ENCODE measurements at regions not wholly inside any gene's neighbourhood (a gene's known extent, or its start where the extent isn't known, plus 50 kb on each side); places are given as distances from the start of the nearest gene placed in this dataset.

- no peak overlapping the region for H3K4me2 ChIP-seq (ENCODE audit: low read length)
- no peaks in the 10 kb centered on the region for H3K36me3 ChIP-seq (ENCODE audit: control insufficient read depth, insufficient read depth, low read length)
- H3K9ac ChIP-seq: no peak overlapping the region
- H3K79me2 ChIP-seq: no peaks in the 10 kb centered on the region
- H2AFZ ChIP-seq: no peak overlapping the region
- H3K27me3 ChIP-seq (ENCODE audit: control insufficient read depth, insufficient read depth, low read length): no peaks in the 10 kb centered on the region
- no peak overlapping the region for H3K4me3 ChIP-seq (ENCODE audit: low read depth, low read length)
- H3K9me3 ChIP-seq (ENCODE audit: control insufficient read depth, low read length): no peaks in the 10 kb centered on the region
- no peaks in the 10 kb centered on the region for H3K4me1 ChIP-seq
- H3K27ac ChIP-seq: no peak overlapping the region
- TF ChIP-seq CTCF (IDR thresholded peaks at IDR 0.05): no peak
Observed at GRCh38 chr21:20523191-20523590, 475.0 kb upstream of the NCAM2 start.

DNA sequence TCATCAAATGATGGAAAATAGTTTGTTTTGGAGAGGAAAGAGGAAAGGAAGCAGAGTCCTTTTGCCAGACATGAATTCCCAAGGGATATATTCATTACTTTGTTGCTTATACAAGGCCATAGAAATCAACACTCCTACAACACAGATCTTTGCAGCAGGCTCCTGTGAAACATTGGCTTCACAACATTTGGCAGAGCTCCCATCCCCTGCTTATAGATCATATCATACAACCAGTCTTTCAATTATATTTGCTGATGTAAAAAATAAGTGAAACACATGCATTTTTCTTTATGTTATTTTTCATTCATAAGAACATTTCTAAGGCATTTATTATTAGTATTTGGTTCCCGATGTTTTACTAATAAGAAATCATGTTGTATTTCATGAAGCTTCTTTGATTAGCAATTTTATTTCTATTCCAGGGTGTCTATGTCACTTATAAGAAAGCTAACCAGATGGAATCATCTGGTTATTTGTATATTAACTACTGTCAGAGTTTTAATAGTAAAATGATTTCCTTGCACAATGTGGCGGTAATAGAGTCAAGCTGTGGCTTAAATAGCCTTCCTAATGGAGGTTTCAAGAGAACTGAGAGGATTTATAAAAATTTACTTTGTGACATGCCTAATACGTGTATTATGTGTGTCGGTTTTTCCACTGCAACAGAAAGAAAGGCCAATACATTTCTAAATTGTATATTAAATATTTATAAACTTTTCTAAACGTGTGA lies 470.3 kb upstream of the NCAM2 start:
- H3K4me1 ChIP-seq: no peaks in the 10 kb centered on the region
- no peaks in the 10 kb centered on the region for H3K27me3 ChIP-seq (ENCODE audit: control insufficient read depth, insufficient read depth, low read length)
- no peaks in the 10 kb centered on the region for H3K79me2 ChIP-seq
- no peaks in the 10 kb centered on the region for H3K36me3 ChIP-seq (ENCODE audit: control insufficient read depth, insufficient read depth, low read length)
- no peak overlapping the region for H2AFZ ChIP-seq
- no peak for TF ChIP-seq CTCF (IDR thresholded peaks at IDR 0.05)
- no peak overlapping the region for H3K4me3 ChIP-seq (ENCODE audit: low read depth, low read length)
- H3K9me3 ChIP-seq (ENCODE audit: control insufficient read depth, low read length): no peaks in the 10 kb centered on the region
- no peak overlapping the region for H3K4me2 ChIP-seq (ENCODE audit: low read length)
- no peak overlapping the region for H3K9ac ChIP-seq
- H3K27ac ChIP-seq: no peak overlapping the region

DNA sequence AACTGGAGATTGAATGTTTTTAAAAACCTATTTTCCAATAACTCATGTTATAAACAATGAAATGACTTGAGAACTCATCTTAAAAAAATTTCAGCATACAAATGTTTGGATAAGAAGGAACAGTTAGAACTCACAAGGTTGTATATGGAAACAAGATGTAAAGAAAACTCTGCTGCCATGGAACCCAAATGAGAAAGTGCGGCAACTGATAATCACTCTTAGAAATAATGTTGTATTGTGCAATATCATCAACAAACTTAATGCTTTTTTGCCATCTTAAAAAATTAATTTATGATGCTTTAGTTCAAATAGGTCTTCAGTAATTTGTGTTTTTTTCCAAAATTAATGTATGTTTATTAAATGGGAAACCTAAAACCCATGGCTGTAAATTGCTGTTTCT lies 461.1 kb upstream of the NCAM2 start:
- Histone ChIP-seq H3K27me3 (ENCODE audit: control insufficient read depth, insufficient read depth, low read length) (no peaks in the 10 kb centered on the region), H3K9ac (no peak overlapping the region), H3K4me3 (ENCODE audit: low read depth, low read length) (no peak overlapping the region), H2AFZ (no peak overlapping the region), H3K36me3 (ENCODE audit: control insufficient read depth, insufficient read depth, low read length) (no peaks in the 10 kb centered on the region), H3K27ac (no peak overlapping the region), H3K4me2 (ENCODE audit: low read length) (no peak overlapping the region), H3K9me3 (ENCODE audit: control insufficient read depth, low read length) (no peaks in the 10 kb centered on the region), H3K4me1 (no peaks in the 10 kb centered on the region), H3K79me2 (no peaks in the 10 kb centered on the region)
- TF ChIP-seq CTCF (IDR thresholded peaks at IDR 0.05): no peak

- no peak for TF ChIP-seq CTCF (IDR thresholded peaks at IDR 0.05)
- no peak overlapping the region for H2AFZ ChIP-seq
- no peak overlapping the region for H3K4me3 ChIP-seq (ENCODE audit: low read depth, low read length)
- no peak overlapping the region for H3K27ac ChIP-seq
- H3K36me3 ChIP-seq (ENCODE audit: control insufficient read depth, insufficient read depth, low read length): no peaks in the 10 kb centered on the region
- H3K9ac ChIP-seq: no peak overlapping the region
- no peak overlapping the region for H3K4me2 ChIP-seq (ENCODE audit: low read length)
- no peaks in the 10 kb centered on the region for H3K27me3 ChIP-seq (ENCODE audit: control insufficient read depth, insufficient read depth, low read length)
- no peaks in the 10 kb centered on the region for H3K9me3 ChIP-seq (ENCODE audit: control insufficient read depth, low read length)
- no peaks in the 10 kb centered on the region for H3K79me2 ChIP-seq
- no peaks in the 10 kb centered on the region for H3K4me1 ChIP-seq
Observed at GRCh38 chr21:20538039-20538658, 460.1 kb upstream of the NCAM2 start.

- TF ChIP-seq CTCF (IDR thresholded peaks at IDR 0.05): no peak
- no peak overlapping the region for H3K9ac ChIP-seq
- H3K79me2 ChIP-seq: no peaks in the 10 kb centered on the region
- no peaks in the 10 kb centered on the region for H3K4me1 ChIP-seq
- no peak overlapping the region for H3K4me3 ChIP-seq (ENCODE audit: low read depth, low read length)
- H2AFZ ChIP-seq: no peak overlapping the region
- H3K9me3 ChIP-seq (ENCODE audit: control insufficient read depth, low read length): no peaks in the 10 kb centered on the region
- no peaks in the 10 kb centered on the region for H3K36me3 ChIP-seq (ENCODE audit: control insufficient read depth, insufficient read depth, low read length)
- no peak overlapping the region for H3K27ac ChIP-seq
- no peak overlapping the region for H3K4me2 ChIP-seq (ENCODE audit: low read length)
- H3K27me3 ChIP-seq (ENCODE audit: control insufficient read depth, insufficient read depth, low read length): no peaks in the 10 kb centered on the region
Observed at GRCh38 chr21:20545454-20545853, 452.8 kb upstream of the NCAM2 start.
